CD4-positive, alpha-beta T cell (primary cell): ENCODE measurements at regions not wholly inside any gene's neighbourhood (a gene's known extent, or its start where the extent isn't known, plus 50 kb on each side); places are given as distances from the start of the nearest gene placed in this dataset.

Experiments used
- ATAC-seq: fragments of 200-7000 bp; cut with Tn5 transposase; one replicate; pipeline ENCODE4 v1.10.0; 2022; ENCODE audit warnings: mild to moderate bottlenecking; ENCODE audit not compliant: poor library complexity
- CTCF ChIA-PET: fragments of 350-600 bp; sonication (Branson Sonifier 250); formaldehyde crosslinking; loops from one replicate; lab custom pipeline; 2021; ENCODE audit warnings: antibody characterized with exemption, inconsistent platforms; lab: Charles Lee
- POLR2A ChIA-PET: fragments of 350-600 bp; sonication (Branson Sonifier 250); formaldehyde crosslinking; loops from one replicate; lab custom pipeline; 2021; ENCODE audit warnings: antibody characterized with exemption, inconsistent platforms; lab: Charles Lee
- DNase-seq, 14 experiments: peaks; one replicate each; pipeline ENCODE4 v3.0.0-alpha.2; 2013 to 2020; ENCODE audit warnings: mixed read lengths in 2 of 14
- H3K27ac ChIP-seq, 2 donors: one replicate each; pipeline versions ENCODE4 v1.5.1 to v1.7.0; 2013; ENCODE audit warnings: low read length in 2 of 2, low read depth in 1 of 2, mild to moderate bottlenecking in 1 of 2
- H3K27me3 ChIP-seq, 2 experiments: 1 replicate in 1 of 2; 2 replicates in 1 of 2; pipeline versions ENCODE4 v1.6.1 to v1.7.0; 2013; ENCODE audit warnings: low read length in 2 of 2, control low read depth in 1 of 2, mild to moderate bottlenecking in 1 of 2, moderate library complexity in 1 of 2; ENCODE audit not compliant: insufficient read depth in 2 of 2, control insufficient read depth in 1 of 2
- H3K36me3 ChIP-seq: one replicate; pipeline ENCODE4 v1.6.1; 2013; ENCODE audit warnings: low read length, control low read depth; ENCODE audit not compliant: insufficient read depth
- H3K4me1 ChIP-seq: one replicate; pipeline ENCODE4 v1.6.1; 2013; ENCODE audit warnings: low read length, control low read depth; ENCODE audit not compliant: insufficient read depth
- H3K4me3 ChIP-seq: one replicate; pipeline ENCODE4 v1.5.1; 2013; ENCODE audit warnings: mild to moderate bottlenecking, low read length, moderate library complexity
- H3K9me3 ChIP-seq, 2 experiments: 1 replicate in 1 of 2; 2 replicates in 1 of 2; pipeline versions ENCODE4 v1.6.1 to v1.7.0; 2013; ENCODE audit warnings: low read length in 2 of 2, mild to moderate bottlenecking in 2 of 2, control low read depth in 1 of 2, moderate library complexity in 1 of 2; ENCODE audit not compliant: control insufficient read depth in 1 of 2, insufficient read depth in 1 of 2
- H3K27ac Mint-ChIP-seq: one replicate; pipeline ENCODE4 v1.8.0; 2020; ENCODE audit warnings: mixed read lengths
- H3K27me3 Mint-ChIP-seq: one replicate; pipeline ENCODE4 v1.8.0; 2021; ENCODE audit warnings: mixed read lengths
- H3K36me3 Mint-ChIP-seq: one replicate; pipeline ENCODE4 v1.8.0; 2021; ENCODE audit warnings: low read depth, mixed read lengths
- H3K4me1 Mint-ChIP-seq: one replicate; pipeline ENCODE4 v1.8.0; 2021; ENCODE audit warnings: low read depth, mixed read lengths
- H3K4me3 Mint-ChIP-seq: one replicate; pipeline ENCODE4 v1.8.0; 2020; ENCODE audit warnings: mild to moderate bottlenecking, mixed read lengths
- H3K9me3 Mint-ChIP-seq: one replicate; pipeline ENCODE4 v1.8.0; 2020; ENCODE audit warnings: mixed read lengths
- intact Hi-C, 2 experiments: fragments of 100-400 bp; cut with DNase I in 1 of 2; cut with micrococcal nuclease in 1 of 2; formaldehyde crosslinking; loops; one replicate each; pipeline versions ENCODE4 v1.15.1 to v1.9.0; 2023 to 2025; cut with DNase I, micrococcal nuclease
- TF ChIP-seq, protein P1 (sequence below): fragments of 200-600 bp; IDR thresholded peaks from one replicate; pipeline ENCODE4 v1.8.0; 2022; ENCODE audit warnings: antibody characterized with exemption, mild to moderate bottlenecking

DNA sequence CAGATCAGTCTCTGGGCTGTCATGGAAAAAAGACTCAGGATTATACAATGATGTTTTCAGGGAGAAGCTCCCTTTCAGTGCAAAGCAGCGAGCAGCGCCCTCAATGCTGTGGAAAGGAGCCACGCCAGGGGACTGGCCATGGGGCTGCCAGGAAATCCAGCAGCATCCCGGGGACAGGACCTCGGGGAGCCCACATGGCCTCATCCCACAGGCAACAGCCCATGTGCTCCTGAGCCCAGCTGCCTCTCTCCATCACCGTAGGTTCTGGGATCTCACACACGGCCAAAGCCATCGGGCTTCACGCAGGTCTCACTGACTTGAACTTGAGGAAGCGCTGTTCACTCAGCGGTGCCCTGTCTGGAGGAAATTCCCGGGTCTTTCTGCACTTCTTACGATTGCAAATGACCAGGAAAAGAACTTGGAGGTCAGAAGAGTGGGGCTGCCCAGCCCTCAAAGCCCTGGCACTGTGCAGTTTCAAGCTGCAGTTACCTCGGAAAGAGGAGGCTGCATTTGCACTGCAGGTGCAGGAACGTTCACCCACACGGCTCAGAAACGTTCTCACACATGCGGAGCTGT is 125.9 kb upstream of the THBS2 start:
- ChIA-PET POLR2A (no interaction called here), CTCF (no interaction called here)
- H3K4me3 ChIP-seq = no peak overlapping the region
- Mint-ChIP-seq H3K27ac (no peak overlapping the region), H3K4me1 (no peaks in the 10 kb centered on the region), H3K9me3 (peaks cover 3% of the 10 kb centered on the region), H3K4me3 (no peak overlapping the region), H3K27me3 (peaks cover 13% of the 10 kb centered on the region), H3K36me3 (no peaks in the 10 kb centered on the region)
- peaks cover 4 to 33% of the 10 kb centered on the region in 2 experiments for H3K9me3 ChIP-seq
- ATAC-seq = no peak
- no peaks in the 10 kb centered on the region for H3K4me1 ChIP-seq
- no peak overlapping the region for H3K27ac ChIP-seq
- no peak for DNase-seq
- TF ChIP-seq, protein P1, sequence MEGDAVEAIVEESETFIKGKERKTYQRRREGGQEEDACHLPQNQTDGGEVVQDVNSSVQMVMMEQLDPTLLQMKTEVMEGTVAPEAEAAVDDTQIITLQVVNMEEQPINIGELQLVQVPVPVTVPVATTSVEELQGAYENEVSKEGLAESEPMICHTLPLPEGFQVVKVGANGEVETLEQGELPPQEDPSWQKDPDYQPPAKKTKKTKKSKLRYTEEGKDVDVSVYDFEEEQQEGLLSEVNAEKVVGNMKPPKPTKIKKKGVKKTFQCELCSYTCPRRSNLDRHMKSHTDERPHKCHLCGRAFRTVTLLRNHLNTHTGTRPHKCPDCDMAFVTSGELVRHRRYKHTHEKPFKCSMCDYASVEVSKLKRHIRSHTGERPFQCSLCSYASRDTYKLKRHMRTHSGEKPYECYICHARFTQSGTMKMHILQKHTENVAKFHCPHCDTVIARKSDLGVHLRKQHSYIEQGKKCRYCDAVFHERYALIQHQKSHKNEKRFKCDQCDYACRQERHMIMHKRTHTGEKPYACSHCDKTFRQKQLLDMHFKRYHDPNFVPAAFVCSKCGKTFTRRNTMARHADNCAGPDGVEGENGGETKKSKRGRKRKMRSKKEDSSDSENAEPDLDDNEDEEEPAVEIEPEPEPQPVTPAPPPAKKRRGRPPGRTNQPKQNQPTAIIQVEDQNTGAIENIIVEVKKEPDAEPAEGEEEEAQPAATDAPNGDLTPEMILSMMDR = no peak
- intact Hi-C loops = no loop called here
- no peaks in the 10 kb centered on the region for H3K27me3 ChIP-seq
- no peaks in the 10 kb centered on the region for H3K36me3 ChIP-seq

DNA sequence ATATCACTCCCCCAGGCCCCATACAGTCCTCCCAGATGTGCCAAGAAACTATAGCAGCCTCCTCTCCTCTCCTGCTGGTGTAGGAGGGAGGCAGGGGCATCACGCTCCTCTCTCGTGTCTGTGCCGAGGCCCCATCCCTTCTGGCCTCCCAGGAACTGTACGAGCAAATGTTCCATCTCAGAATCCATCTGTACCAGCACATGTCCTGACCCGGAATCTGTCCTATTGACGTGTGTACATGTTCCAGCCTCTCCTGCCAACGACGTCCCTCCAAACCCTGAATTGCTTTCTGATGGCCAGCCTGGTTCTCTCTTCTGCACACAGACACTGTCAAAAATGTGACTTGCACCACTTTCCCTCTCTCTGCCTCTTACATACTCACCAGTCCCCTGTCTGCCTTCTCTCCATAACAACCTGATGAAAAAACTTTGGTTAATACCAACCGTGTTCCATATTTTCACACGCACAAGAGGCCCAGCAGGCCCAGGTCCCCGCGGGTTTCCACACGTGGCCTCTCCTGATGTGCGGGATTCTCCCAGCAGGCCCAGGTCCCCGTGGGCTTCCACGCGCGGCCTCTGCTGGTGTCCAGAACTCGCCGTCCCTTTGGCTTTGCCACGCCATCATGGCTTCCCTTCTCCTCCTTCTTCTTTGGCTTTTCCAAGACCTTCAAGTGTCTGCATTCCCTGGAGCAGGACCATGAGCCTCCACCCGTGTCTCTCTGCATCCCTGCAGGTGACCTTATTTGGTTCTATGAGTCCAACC is 125.2 kb upstream of the THBS2 start:
- ATAC-seq = no peak
- peaks cover 13% of the 10 kb centered on the region for H3K27me3 Mint-ChIP-seq
- Histone ChIP-seq H3K27me3 (no peaks in the 10 kb centered on the region), H3K4me1 (no peaks in the 10 kb centered on the region), H3K36me3 (no peaks in the 10 kb centered on the region), H3K9me3 (peaks cover 4 to 28% of the 10 kb centered on the region in 2 experiments), H3K27ac (no peak overlapping the region), H3K4me3 (no peak overlapping the region)
- intact Hi-C loops = no loop called here
- H3K9me3 Mint-ChIP-seq = peaks cover 3% of the 10 kb centered on the region
- TF ChIP-seq, protein P1 = no peak
- H3K27ac Mint-ChIP-seq = no peak overlapping the region
- ChIA-PET CTCF (interaction anchor here (0.5 kb wide), 1 partner anchor 788 kb away, joined by 3 read pairs; no protein-coding TSS in a partner anchor), POLR2A (no interaction called here)
- DNase-seq = no peak
- no peak overlapping the region for H3K4me3 Mint-ChIP-seq
- H3K4me1 Mint-ChIP-seq = no peaks in the 10 kb centered on the region
- no peaks in the 10 kb centered on the region for H3K36me3 Mint-ChIP-seq

DNA sequence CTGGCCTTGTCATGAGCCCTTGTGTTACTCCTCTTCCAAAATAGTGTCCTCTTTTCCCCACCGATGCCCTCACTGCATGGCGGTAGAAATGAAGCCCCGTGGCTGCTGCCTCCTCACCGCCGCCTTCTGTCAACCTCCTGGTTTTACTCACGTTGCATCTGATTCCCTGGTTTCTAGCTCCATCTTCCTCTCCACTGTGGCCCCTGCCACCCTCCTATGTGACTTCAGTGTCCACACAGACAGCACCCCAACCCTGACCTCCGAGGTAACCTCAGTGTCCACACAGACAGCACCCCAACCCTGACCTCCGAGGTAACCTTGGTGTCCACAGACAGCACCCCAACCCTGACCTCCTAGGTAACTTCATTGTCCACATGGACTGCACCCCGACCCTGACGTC is 122.8 kb upstream of the THBS2 start:
- Mint-ChIP-seq H3K27me3 (peaks cover 8% of the 10 kb centered on the region), H3K4me1 (no peaks in the 10 kb centered on the region), H3K27ac (no peak overlapping the region), H3K36me3 (no peaks in the 10 kb centered on the region), H3K4me3 (no peak overlapping the region), H3K9me3 (no peaks in the 10 kb centered on the region)
- no peak for ATAC-seq
- ChIA-PET POLR2A (no interaction called here), CTCF (no interaction called here)
- TF ChIP-seq, protein P1 = no peak
- Histone ChIP-seq H3K27me3 (no peaks in the 10 kb centered on the region), H3K36me3 (no peaks in the 10 kb centered on the region), H3K4me1 (no peaks in the 10 kb centered on the region), H3K9me3 (peaks cover 4 to 28% of the 10 kb centered on the region in 2 experiments), H3K27ac (no peak overlapping the region), H3K4me3 (no peak overlapping the region)
- DNase-seq = no peak
- intact Hi-C loops = no loop called here
